Vagina (tissue), 2 donors: ENCODE measurements at regions not wholly inside any gene's neighbourhood (a gene's known extent, or its start where the extent isn't known, plus 50 kb on each side); places are given as distances from the start of the nearest gene placed in this dataset.

Experiments used
- POLR2A ChIP-seq, 2 donors: fragments of 450-650 bp; IDR thresholded peaks; one replicate each; pipeline ENCODE4 v1.6.1; 2017; ENCODE audit warnings: antibody characterized with exemption in 2 of 2, mild to moderate bottlenecking in 2 of 2, moderate library complexity in 2 of 2
- POLR2AphosphoS5 ChIP-seq, 2 donors: sonication (generic); formaldehyde crosslinking; IDR thresholded peaks; one replicate each; pipeline ENCODE4 v1.9.0; 2017; ENCODE audit warnings: antibody characterized with exemption in 2 of 2, mild to moderate bottlenecking in 2 of 2, low read depth in 1 of 2; ENCODE audit not compliant: insufficient read depth in 1 of 2
- TF ChIP-seq, protein P1 (sequence below), 3 experiments: fragments of 450-650 bp in 2 of 3; fragments of 200-600 bp in 1 of 3; sonication (generic) in 1 of 3; IDR thresholded peaks; one replicate each; pipeline ENCODE4 v1.5.1; 2017 to 2019; ENCODE audit warnings: antibody characterized with exemption in 3 of 3, mild to moderate bottlenecking in 2 of 3, moderate library complexity in 2 of 3

DNA sequence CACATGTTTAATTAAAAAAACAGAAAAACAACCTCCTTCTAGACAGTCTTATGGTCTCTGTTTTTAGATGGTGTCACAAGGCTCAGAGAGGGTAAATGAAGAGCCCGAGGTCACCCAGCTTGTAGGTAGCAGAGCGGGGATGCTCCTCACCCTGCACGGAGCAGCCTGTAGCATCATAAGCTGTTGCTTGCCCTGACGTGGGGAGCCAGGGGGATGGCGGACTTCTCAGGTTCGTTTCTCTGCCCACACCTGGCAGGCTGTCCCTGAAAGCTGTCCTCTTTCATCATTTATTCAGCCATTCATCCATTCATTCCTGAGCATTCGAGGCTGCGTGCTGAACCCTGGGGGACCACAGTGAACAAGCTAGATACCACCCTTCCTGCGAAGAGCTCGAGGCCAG is 75.7 kb upstream of the KSR1 start:
- TF ChIP-seq, protein P1, sequence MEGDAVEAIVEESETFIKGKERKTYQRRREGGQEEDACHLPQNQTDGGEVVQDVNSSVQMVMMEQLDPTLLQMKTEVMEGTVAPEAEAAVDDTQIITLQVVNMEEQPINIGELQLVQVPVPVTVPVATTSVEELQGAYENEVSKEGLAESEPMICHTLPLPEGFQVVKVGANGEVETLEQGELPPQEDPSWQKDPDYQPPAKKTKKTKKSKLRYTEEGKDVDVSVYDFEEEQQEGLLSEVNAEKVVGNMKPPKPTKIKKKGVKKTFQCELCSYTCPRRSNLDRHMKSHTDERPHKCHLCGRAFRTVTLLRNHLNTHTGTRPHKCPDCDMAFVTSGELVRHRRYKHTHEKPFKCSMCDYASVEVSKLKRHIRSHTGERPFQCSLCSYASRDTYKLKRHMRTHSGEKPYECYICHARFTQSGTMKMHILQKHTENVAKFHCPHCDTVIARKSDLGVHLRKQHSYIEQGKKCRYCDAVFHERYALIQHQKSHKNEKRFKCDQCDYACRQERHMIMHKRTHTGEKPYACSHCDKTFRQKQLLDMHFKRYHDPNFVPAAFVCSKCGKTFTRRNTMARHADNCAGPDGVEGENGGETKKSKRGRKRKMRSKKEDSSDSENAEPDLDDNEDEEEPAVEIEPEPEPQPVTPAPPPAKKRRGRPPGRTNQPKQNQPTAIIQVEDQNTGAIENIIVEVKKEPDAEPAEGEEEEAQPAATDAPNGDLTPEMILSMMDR (IDR thresholded peaks at IDR 0.05), result no peak
- no peak for TF ChIP-seq POLR2A (IDR thresholded peaks at IDR 0.05)
- no peak for TF ChIP-seq POLR2AphosphoS5 (IDR thresholded peaks at IDR 0.05; ENCODE audit: insufficient read depth in 1 of 2, low read depth in 1 of 2)
